Renal cortical epithelial cell (primary cell): ENCODE measurements at regions not wholly inside any gene's neighbourhood (a gene's known extent, or its start where the extent isn't known, plus 50 kb on each side); places are given as distances from the start of the nearest gene placed in this dataset.

Experiments used
- DNase-seq: peaks from one replicate; pipeline ENCODE4 v3.0.0-alpha.2; 2011; ENCODE audit warnings: low read depth

GRCh38 chr1:147811273-147811672 lies 50.9 kb upstream of the GJA5 start:
- DNase-seq = no peak

- DNase-seq = no peak
These were observed 51.3 kb upstream of the GJA5 start for GRCh38 chr1:147811751-147812150.

DNA sequence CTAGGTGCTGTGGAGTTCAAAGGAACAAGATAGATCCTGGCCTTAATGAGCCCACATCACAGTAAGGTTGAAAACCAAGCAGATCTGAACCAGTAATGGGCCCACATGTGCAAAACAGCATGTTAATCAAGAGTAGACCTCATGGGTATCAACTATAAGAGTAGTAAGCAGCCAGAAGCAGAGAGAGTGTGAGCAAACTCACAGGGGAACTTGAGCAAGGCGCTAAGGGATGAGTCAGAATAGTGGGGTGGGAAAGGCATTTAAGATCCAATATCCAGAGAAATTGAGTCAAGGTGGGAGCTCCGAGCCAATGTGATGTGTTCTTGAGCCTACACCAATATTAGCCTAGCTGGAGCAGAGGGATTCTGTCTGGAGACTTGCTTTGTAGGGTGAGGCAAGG lies 52.4 kb upstream of the GJA5 start:
- no peak for DNase-seq

GRCh38 chr1:147815503-147815902 lies 55.1 kb upstream of the GJA5 start:
- no peak for DNase-seq

DNA sequence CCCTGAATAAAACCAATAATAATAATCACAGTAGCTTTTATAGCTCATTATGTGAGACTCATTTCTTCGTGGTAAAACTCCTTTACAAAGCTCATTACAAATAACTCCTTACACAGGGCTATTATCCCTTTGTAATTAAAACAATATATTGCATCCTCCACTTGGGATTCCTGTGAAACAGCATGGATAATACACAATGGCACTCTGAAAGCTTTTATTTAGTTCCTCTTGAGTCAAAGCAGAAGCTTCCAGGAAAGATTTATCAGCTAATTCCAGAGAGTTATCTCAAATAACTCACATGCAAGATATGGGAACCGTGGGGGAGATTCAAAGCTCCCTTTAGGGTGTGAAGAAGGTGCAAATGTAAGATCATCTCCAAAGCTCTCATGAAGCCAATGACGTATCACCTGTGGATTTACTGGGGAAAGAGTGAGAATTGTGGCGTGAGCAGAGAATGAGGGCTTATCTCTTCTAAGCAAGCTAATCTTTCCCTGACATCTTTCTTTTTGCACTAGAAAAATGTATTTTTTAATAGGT lies 60.4 kb upstream of the GJA5 start:
- DNase-seq = no peak

DNA sequence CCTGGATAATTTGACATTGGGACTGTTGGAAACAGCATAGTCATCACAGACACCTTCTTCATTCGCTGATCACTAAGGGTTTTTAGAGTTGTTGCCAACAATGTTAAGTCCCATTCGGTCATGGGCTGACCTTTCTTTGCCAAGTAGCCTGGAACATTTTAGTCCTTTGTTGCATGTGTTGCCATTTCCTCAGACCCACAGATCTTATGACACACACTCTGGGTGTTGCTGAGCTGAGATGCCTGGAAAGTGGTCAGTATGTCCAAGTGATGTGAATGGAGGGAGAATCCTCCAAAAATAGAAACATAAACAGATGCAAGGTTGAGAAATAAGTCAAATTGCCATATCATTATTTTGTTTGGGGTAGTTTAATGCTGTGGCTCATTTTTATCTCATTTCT lies 61.5 kb upstream of the GJA5 start:
- DNase-seq = peak; percentile 76

DNA sequence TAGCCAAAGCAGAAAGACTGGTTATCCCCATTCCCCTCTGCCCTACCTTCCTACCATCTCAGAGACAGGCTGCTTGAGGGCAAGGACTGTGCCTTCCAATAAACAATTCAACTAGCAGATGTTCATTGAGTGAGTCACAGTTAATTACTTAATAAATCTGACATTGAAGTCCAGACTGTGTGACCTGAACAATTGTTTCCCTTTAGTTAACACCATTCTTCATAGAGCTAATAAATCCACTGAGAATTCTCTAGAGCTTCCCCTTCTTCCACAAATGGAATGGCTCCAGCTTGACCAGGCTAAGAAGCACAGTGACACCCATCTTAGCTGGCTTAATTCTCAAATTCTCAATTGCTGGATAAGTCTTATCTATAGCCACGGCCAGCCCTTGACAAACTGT lies 61.9 kb upstream of the GJA5 start:
- peak; percentile 82 for DNase-seq

GRCh38 chr1:147824001-147824400 lies 63.6 kb upstream of the GJA5 start:
- no peak for DNase-seq

DNA sequence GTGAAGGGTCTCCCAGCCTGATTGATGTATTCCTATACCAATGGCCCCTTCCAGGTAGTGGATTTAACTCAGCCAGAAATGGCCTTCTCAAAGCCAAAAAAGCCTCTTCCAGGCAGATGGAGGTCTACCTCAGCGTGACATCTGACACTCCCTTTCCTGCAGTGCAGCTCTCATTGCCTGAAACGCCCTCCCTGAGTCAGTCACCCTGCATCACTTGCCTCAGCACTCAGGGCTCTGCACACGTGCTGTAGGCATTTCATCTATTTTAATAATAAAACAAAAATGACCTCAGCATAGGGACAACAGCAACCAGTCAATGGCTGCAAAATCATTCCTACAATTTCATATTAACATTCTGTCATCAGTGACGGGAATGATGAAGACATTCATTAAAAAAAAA lies 64.4 kb upstream of the GJA5 start:
- DNase-seq = no peak

GRCh38 chr1:147825586-147825985 lies 65.2 kb upstream of the GJA5 start:
- no peak for DNase-seq

DNA sequence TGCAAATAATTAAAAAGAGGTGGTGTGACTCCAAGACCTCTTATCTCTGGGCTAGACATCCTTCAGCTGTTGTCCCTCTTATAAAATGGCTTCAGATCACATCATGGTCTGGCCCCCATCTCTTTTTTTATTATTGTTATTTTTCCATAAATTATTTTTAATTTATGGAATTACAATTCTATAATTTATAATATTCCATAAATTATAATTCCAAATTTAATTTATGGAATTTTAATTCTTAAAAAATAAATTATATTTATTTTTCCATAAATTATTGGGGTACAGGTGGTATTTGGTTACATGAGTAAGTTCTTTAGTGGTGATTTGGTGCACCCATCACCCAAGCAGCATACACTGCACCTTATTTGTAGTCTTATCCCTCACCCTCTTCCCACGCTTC lies 65.9 kb upstream of the GJA5 start:
- no peak for DNase-seq

DNA sequence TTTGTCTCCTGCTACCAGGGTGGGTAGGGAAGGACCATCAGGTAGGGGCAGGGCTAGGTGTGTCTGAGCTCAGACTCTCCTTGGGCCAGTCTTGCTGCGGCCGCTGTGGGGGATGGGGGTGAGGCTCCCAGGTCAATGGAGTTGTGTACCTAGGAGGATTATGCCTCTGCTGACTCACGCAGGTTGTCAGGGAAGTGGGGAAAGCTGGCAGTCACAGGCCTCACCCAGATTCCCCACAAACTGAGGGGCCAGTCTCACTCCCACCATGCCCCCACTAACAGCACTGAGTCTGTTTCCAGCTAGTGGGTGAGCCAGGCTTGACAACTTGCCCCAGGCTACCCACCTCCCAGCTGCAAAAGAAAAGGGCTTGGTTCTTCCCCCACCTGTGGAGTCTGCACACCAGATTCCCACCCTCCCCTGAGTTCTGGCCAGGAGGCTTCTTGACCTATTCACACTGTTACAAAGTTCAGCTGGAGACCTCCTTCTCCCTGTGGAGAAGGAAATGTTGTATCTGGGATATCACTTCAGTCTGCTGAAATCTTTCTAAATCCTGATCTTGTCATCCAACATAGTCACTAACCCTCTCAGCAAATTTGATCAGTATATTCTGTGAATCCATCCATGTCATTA lies 69.2 kb upstream of the GJA8 start:
- no peak for DNase-seq

GRCh38 chr1:147834181-147834580 lies 68.4 kb upstream of the GJA8 start:
- DNase-seq = no peak

- no peak for DNase-seq
These were observed 67.8 kb upstream of the GJA8 start for GRCh38 chr1:147834810-147835209.

DNA sequence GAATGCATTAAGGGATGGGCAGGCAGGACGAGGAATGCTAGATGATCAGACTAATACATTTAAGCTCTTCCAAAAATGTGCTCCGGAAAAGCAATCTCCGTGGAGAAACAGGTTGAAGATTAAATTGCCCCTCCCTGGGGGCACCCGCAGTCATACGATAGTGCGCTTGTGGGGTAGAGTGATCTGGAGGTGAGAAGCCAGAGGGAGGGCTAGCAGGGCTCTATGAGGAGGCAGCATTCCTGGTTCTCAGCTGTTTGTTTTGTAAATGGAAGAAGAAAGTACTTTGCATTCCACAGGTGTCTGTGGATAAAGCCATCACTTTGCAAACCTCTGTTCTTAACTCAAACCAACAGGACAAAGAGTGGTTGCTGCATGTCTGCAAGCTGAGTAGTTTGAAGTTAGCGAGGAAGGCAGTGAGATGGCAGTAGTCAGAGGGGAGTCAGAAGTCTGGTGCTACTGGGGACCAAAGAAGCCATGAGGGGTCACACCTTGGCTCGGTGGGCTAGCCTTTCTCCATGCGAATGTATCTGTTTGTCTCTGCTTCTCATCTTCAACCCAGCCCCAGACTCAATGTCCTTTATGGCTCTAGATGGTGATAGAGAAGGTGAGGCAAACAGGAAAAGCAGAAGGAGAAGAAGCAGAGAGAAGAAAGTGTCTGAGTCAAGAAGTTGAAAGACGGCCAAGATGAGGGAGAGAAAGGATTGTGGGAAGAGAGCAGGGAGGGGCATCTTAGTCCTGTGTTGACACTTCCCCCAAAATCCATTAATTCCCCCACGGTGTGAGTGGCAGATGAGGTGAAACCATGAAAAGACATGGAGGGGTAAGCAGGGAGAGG lies 65.2 kb upstream of the GJA8 start:
- DNase-seq = no peak

GRCh38 chr1:147837964-147838292 lies 64.7 kb upstream of the GJA8 start:
- DNase-seq = no peak

DNA sequence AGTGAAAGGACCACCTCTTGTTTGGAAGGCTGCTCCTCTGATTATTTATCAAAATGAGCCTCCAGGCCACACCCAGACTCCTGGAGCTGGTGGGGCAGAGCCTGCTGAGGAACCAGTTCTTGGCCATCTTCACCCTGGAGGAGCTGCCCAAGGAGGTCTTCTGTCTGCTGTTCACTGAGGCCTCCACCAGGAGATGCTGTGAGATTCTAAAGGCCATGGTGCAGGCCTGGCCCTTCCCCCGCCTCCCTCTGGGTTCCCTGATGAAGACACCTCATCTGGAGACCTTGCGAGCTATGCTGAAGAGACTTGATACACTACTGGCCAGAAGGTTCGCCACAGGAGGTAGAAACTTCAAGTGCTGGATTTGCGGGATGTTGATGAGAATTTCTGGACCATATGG lies 61.7 kb upstream of the GJA8 start:
- DNase-seq = no peak

DNA sequence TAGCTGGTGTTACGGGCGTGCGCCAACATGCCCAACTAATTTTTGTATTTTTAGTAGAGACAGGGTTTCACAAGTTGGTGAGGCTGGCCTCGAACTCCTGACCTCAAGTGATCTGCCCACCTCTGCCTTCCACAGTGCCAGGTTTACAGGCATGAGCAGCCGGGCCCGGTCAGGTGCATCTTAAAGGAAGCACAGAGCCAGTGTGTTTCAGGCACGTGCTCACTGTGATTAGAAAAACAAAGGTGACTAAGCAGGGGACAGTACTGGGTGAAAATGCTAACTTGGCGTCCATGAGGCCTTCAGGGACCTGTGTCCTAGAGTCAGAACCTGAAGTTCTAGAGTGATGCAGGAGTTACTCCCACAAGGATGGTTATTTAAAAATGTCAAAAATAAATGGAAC lies 60.0 kb upstream of the GJA8 start:
- no peak for DNase-seq

DNA sequence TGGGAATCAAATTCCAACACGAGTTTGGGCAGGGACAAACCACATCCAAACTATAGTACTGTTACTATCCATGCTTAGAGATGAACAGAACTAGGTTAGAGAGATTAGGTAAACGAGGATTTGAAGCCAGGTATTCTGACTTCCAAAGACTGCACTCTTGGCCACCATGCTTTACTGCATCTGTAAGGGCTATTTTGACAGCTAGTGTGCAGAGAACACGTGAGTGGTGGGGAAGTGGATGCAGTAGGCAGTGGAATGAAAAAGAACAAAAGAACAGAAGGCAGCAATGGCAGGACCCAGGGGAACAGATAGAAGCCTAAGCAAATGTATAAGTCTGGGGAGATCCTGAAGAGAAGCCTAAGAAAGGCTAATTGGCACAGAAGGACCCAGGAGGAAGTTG lies 59.1 kb upstream of the GJA8 start:
- no peak for DNase-seq

DNA sequence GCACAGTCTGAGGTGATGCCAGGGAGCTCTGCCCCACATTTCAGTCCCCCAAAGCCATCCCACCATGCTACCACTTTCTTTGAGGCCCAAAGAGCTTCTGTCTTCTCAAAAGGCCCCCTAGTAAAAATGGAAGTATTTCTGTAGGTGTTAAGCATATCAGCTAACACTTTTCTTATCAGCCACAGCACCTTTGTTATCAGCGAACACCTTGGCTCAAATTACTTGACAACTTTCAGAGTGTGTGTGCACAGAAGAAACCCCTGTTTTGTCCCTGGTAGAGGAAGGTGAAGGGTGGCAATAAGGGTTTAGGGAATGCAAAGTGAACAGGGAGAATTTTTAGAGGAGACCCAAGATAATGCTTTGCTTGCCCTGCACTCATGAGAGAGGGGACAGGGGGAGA lies 54.8 kb upstream of the GJA8 start:
- no peak for DNase-seq

- DNase-seq = peak; percentile 45
These were observed 53.3 kb upstream of the GJA8 start for GRCh38 chr1:147849098-147849895.

GRCh38 chr1:147850737-147851136 lies 51.9 kb upstream of the GJA8 start:
- no peak for DNase-seq

GRCh38 chr1:147851149-147851548 lies 51.4 kb upstream of the GJA8 start:
- peak; percentile 87 for DNase-seq
